WTC11 (cell line): ENCODE measurements at regions not wholly inside any gene's neighbourhood (a gene's known extent, or its start where the extent isn't known, plus 50 kb on each side); places are given as distances from the start of the nearest gene placed in this dataset.

ENCODE experiments used
- ATAC-seq: fragments of 200-7000 bp; cut with Tn5 transposase; 2 replicates; pipeline ENCODE4 v1.10.0; 2021; ENCODE audit warnings: mild to moderate bottlenecking, moderate library complexity
- CTCF ChIA-PET: fragments of 300-600 bp; sonication (Branson Sonifier 250); formaldehyde crosslinking; loops from one replicate; lab custom pipeline; 2021; ENCODE audit warnings: antibody characterized with exemption; lab: Charles Lee
- POLR2A ChIA-PET: fragments of 350-600 bp; sonication (Branson Sonifier 250); formaldehyde crosslinking; loops from one replicate; lab custom pipeline; 2021; ENCODE audit warnings: antibody characterized with exemption; lab: Charles Lee
- DNase-seq: peaks from one replicate; pipeline ENCODE4 v3.0.0; 2021; ENCODE audit warnings: low spot score
- H3K27ac Mint-ChIP-seq: 2 replicates; pipeline ENCODE4 v1.8.0; 2021; ENCODE audit warnings: mixed read lengths
- H3K27me3 Mint-ChIP-seq: 2 replicates; pipeline ENCODE4 v1.8.0; 2021; ENCODE audit warnings: low read depth, mild to moderate bottlenecking, moderate library complexity, mixed read lengths
- H3K36me3 Mint-ChIP-seq: 2 replicates; pipeline ENCODE4 v1.8.0; 2021; ENCODE audit warnings: mixed read lengths
- H3K4me1 Mint-ChIP-seq: 2 replicates; pipeline ENCODE4 v1.8.0; 2022; ENCODE audit warnings: mixed read lengths
- H3K4me3 Mint-ChIP-seq: 2 replicates; pipeline ENCODE4 v1.8.0; 2021; ENCODE audit warnings: mild to moderate bottlenecking, moderate library complexity, mixed read lengths
- H3K9me3 Mint-ChIP-seq: 2 replicates; pipeline ENCODE4 v1.8.0; 2021; ENCODE audit warnings: mixed read lengths
- CREB1 ChIP-seq: sonication (generic); formaldehyde crosslinking; IDR thresholded peaks from 2 replicates; pipeline ENCODE4 v1.8.0; 2023; ENCODE audit warnings: mild to moderate bottlenecking, missing genetic modification reagents
- CREM ChIP-seq: sonication (generic); formaldehyde crosslinking; IDR thresholded peaks from 2 replicates; pipeline ENCODE4 v1.8.1; 2022; ENCODE audit warnings: mild to moderate bottlenecking, missing genetic modification reagents, moderate library complexity
- FOXK1 ChIP-seq: sonication (generic); formaldehyde crosslinking; IDR thresholded peaks from 2 replicates; pipeline ENCODE4 v1.8.0; 2022; ENCODE audit warnings: mild to moderate bottlenecking, moderate library complexity, missing genetic modification reagents
- GRHL2 ChIP-seq: fragments of 250-450 bp; sonication (Bioruptor Pico); IDR thresholded peaks from 2 replicates; pipeline ENCODE4 v1.8.0; 2022; ENCODE audit warnings: mild to moderate bottlenecking, moderate library complexity; ENCODE audit not compliant: insufficient replicate concordance, severe bottlenecking
- JUN ChIP-seq: sonication (generic); formaldehyde crosslinking; IDR thresholded peaks from 2 replicates; pipeline ENCODE4 v1.8.0; 2023; ENCODE audit warnings: mild to moderate bottlenecking, missing genetic modification reagents
- NFATC4 ChIP-seq: fragments of 250-450 bp; sonication (Bioruptor Pico); IDR thresholded peaks from 2 replicates; pipeline ENCODE4 v1.9.0; 2021; ENCODE audit warnings: mild to moderate bottlenecking
- NFYB ChIP-seq: sonication (generic); formaldehyde crosslinking; conservative IDR thresholded peaks from 2 replicates; pipeline ENCODE4 v1.8.0; 2022; ENCODE audit warnings: low read depth, missing genetic modification reagents
- OVOL2 ChIP-seq: fragments of 250-450 bp; sonication (Bioruptor Pico); IDR thresholded peaks from 2 replicates; pipeline ENCODE4 v1.9.0; 2021; ENCODE audit warnings: mild to moderate bottlenecking, borderline replicate concordance
- RORB ChIP-seq: fragments of 250-450 bp; sonication (Bioruptor Pico); IDR thresholded peaks from 2 replicates; pipeline ENCODE4 v1.9.0; 2021; ENCODE audit warnings: mild to moderate bottlenecking
- SMAD4 ChIP-seq: sonication (generic); formaldehyde crosslinking; IDR thresholded peaks from 2 replicates; pipeline ENCODE4 v1.8.0; 2022; ENCODE audit warnings: mild to moderate bottlenecking, missing genetic modification reagents
- TCF7 ChIP-seq: sonication (generic); formaldehyde crosslinking; IDR thresholded peaks from 2 replicates; pipeline ENCODE4 v1.8.0; 2022; ENCODE audit warnings: mild to moderate bottlenecking, low read depth, missing genetic modification reagents, moderate library complexity
- ZNF263 ChIP-seq: sonication (generic); formaldehyde crosslinking; IDR thresholded peaks from 2 replicates; pipeline ENCODE4 v1.8.1; 2022; ENCODE audit warnings: low read depth, mild to moderate bottlenecking, moderate library complexity, missing genetic modification reagents
- ZNF671 ChIP-seq: fragments of 250-450 bp; sonication (Bioruptor Pico); IDR thresholded peaks from 2 replicates; pipeline ENCODE4 v1.8.0; 2021; ENCODE audit warnings: mild to moderate bottlenecking
- TF ChIP-seq, protein P1 (sequence below): sonication (generic); formaldehyde crosslinking; IDR thresholded peaks from 2 replicates; pipeline ENCODE4 v1.8.0; 2023; ENCODE audit warnings: missing genetic modification reagents, mild to moderate bottlenecking, borderline replicate concordance
- TF ChIP-seq, protein P2 (sequence below): sonication (generic); formaldehyde crosslinking; IDR thresholded peaks from 2 replicates; pipeline ENCODE4 v1.8.0; 2022; ENCODE audit warnings: mild to moderate bottlenecking, missing genetic modification reagents
- TF ChIP-seq, protein P3 (sequence below): sonication (generic); formaldehyde crosslinking; IDR thresholded peaks from 2 replicates; pipeline ENCODE4 v1.8.0; 2023; ENCODE audit warnings: mild to moderate bottlenecking, missing genetic modification reagents
- TF ChIP-seq, protein P4 (sequence below): sonication (generic); formaldehyde crosslinking; IDR thresholded peaks from 2 replicates; pipeline ENCODE4 v1.8.1; 2023; ENCODE audit warnings: mild to moderate bottlenecking, missing genetic modification reagents
- TF ChIP-seq, protein P5 (sequence below): sonication (generic); formaldehyde crosslinking; IDR thresholded peaks from 2 replicates; pipeline ENCODE4 v1.8.1; 2022; ENCODE audit warnings: low read depth, missing genetic modification reagents, borderline replicate concordance

DNA sequence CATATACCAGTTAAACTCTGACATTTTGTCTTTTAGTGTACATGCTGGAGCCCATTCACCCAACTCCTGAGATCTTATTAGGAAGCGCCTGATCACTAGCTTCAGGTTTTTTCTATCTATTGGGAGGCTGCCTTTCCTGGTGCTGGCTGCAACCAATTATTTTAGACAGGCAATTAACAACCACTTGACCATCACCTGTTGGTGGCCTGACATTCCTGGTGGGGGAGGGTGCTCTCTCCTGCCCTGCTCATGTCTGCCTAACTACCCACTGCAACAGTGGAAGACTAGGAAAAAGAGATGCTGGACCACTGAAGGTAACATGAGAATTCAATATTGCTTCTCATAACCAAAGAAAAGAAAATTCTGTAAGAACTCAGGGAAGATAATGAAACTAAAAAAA, 190.3 kb upstream of the GRM3 start:
- Mint-ChIP-seq H3K36me3 (no peaks in the 10 kb centered on the region), H3K27ac (no peak overlapping the region), H3K4me3 (no peak overlapping the region), H3K4me1 (peaks cover 27% of the 10 kb centered on the region), H3K27me3 (no peaks in the 10 kb centered on the region), H3K9me3 (no peaks in the 10 kb centered on the region)
- DNase-seq = no peak
- ChIA-PET POLR2A (no interaction called here), CTCF (interaction anchor here (1.5 kb wide), 1 partner anchor 16 kb away, joined by 5 read pairs; no protein-coding TSS in a partner anchor)
- TF ChIP-seq CREM (CRISPR knock-in tag) (no peak), JUN (CRISPR knock-in tag) (no peak), TCF7 (CRISPR knock-in tag) (no peak), ZNF671 (CRISPR knock-in tag) (no peak), NFYB (CRISPR knock-in tag) (no peak), ZNF263 (no peak), GRHL2 (CRISPR knock-in tag) (no peak), CREB1 (CRISPR knock-in tag) (no peak), OVOL2 (CRISPR knock-in tag) (no peak)
- TF ChIP-seq, protein P1, sequence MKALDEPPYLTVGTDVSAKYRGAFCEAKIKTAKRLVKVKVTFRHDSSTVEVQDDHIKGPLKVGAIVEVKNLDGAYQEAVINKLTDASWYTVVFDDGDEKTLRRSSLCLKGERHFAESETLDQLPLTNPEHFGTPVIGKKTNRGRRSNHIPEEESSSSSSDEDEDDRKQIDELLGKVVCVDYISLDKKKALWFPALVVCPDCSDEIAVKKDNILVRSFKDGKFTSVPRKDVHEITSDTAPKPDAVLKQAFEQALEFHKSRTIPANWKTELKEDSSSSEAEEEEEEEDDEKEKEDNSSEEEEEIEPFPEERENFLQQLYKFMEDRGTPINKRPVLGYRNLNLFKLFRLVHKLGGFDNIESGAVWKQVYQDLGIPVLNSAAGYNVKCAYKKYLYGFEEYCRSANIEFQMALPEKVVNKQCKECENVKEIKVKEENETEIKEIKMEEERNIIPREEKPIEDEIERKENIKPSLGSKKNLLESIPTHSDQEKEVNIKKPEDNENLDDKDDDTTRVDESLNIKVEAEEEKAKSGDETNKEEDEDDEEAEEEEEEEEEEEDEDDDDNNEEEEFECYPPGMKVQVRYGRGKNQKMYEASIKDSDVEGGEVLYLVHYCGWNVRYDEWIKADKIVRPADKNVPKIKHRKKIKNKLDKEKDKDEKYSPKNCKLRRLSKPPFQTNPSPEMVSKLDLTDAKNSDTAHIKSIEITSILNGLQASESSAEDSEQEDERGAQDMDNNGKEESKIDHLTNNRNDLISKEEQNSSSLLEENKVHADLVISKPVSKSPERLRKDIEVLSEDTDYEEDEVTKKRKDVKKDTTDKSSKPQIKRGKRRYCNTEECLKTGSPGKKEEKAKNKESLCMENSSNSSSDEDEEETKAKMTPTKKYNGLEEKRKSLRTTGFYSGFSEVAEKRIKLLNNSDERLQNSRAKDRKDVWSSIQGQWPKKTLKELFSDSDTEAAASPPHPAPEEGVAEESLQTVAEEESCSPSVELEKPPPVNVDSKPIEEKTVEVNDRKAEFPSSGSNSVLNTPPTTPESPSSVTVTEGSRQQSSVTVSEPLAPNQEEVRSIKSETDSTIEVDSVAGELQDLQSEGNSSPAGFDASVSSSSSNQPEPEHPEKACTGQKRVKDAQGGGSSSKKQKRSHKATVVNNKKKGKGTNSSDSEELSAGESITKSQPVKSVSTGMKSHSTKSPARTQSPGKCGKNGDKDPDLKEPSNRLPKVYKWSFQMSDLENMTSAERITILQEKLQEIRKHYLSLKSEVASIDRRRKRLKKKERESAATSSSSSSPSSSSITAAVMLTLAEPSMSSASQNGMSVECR (CRISPR knock-in tag) = no peak
- TF ChIP-seq, protein P2, sequence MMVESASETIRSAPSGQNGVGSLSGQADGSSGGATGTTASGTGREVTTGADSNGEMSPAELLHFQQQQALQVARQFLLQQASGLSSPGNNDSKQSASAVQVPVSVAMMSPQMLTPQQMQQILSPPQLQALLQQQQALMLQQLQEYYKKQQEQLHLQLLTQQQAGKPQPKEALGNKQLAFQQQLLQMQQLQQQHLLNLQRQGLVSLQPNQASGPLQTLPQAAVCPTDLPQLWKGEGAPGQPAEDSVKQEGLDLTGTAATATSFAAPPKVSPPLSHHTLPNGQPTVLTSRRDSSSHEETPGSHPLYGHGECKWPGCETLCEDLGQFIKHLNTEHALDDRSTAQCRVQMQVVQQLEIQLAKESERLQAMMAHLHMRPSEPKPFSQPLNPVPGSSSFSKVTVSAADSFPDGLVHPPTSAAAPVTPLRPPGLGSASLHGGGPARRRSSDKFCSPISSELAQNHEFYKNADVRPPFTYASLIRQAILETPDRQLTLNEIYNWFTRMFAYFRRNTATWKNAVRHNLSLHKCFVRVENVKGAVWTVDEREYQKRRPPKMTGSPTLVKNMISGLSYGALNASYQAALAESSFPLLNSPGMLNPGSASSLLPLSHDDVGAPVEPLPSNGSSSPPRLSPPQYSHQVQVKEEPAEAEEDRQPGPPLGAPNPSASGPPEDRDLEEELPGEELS (CRISPR knock-in tag) = no peak
- peak; percentile 53; the same call in 1 of the 2 replicates for ATAC-seq

DNA sequence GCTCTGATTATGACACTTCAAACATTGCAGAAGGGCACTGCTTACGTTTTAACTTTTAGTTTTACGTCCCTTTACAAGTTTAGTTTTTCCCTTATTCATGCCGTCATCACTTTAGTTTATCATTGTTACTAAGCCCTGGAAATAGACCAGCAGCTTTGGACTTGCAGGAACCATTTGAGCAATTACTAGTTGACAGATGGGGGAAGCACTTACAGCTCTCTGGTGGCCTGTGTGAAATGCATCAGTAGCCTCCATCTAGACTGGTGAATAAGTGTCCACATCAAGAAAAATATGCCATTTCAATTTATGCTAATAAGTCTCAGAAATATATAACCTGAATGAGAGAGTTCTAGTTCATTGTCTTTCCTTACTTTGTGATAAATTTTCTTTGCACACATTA, 194.9 kb upstream of the GRM3 start:
- Mint-ChIP-seq H3K9me3 (no peaks in the 10 kb centered on the region), H3K4me3 (no peak overlapping the region), H3K4me1 (peaks cover 10% of the 10 kb centered on the region), H3K27ac (no peak overlapping the region), H3K27me3 (no peaks in the 10 kb centered on the region; the same call in 1 of the 2 replicates), H3K36me3 (no peaks in the 10 kb centered on the region)
- ATAC-seq = no peak
- POLR2A ChIA-PET = no interaction called here
- DNase-seq = no peak
- CTCF ChIA-PET = no interaction called here
- TF ChIP-seq, protein P3, sequence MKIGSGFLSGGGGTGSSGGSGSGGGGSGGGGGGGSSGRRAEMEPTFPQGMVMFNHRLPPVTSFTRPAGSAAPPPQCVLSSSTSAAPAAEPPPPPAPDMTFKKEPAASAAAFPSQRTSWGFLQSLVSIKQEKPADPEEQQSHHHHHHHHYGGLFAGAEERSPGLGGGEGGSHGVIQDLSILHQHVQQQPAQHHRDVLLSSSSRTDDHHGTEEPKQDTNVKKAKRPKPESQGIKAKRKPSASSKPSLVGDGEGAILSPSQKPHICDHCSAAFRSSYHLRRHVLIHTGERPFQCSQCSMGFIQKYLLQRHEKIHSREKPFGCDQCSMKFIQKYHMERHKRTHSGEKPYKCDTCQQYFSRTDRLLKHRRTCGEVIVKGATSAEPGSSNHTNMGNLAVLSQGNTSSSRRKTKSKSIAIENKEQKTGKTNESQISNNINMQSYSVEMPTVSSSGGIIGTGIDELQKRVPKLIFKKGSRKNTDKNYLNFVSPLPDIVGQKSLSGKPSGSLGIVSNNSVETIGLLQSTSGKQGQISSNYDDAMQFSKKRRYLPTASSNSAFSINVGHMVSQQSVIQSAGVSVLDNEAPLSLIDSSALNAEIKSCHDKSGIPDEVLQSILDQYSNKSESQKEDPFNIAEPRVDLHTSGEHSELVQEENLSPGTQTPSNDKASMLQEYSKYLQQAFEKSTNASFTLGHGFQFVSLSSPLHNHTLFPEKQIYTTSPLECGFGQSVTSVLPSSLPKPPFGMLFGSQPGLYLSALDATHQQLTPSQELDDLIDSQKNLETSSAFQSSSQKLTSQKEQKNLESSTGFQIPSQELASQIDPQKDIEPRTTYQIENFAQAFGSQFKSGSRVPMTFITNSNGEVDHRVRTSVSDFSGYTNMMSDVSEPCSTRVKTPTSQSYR (CRISPR knock-in tag) = no peak
- no peak for TF ChIP-seq SMAD4 (CRISPR knock-in tag)
- TF ChIP-seq, protein P1 (CRISPR knock-in tag) = no peak
- TF ChIP-seq, protein P4, sequence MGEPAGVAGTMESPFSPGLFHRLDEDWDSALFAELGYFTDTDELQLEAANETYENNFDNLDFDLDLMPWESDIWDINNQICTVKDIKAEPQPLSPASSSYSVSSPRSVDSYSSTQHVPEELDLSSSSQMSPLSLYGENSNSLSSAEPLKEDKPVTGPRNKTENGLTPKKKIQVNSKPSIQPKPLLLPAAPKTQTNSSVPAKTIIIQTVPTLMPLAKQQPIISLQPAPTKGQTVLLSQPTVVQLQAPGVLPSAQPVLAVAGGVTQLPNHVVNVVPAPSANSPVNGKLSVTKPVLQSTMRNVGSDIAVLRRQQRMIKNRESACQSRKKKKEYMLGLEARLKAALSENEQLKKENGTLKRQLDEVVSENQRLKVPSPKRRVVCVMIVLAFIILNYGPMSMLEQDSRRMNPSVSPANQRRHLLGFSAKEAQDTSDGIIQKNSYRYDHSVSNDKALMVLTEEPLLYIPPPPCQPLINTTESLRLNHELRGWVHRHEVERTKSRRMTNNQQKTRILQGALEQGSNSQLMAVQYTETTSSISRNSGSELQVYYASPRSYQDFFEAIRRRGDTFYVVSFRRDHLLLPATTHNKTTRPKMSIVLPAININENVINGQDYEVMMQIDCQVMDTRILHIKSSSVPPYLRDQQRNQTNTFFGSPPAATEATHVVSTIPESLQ = no peak
- TF ChIP-seq FOXK1 (CRISPR knock-in tag) = no peak
- TF ChIP-seq NFATC4 (CRISPR knock-in tag) = no peak
- TF ChIP-seq, protein P5, sequence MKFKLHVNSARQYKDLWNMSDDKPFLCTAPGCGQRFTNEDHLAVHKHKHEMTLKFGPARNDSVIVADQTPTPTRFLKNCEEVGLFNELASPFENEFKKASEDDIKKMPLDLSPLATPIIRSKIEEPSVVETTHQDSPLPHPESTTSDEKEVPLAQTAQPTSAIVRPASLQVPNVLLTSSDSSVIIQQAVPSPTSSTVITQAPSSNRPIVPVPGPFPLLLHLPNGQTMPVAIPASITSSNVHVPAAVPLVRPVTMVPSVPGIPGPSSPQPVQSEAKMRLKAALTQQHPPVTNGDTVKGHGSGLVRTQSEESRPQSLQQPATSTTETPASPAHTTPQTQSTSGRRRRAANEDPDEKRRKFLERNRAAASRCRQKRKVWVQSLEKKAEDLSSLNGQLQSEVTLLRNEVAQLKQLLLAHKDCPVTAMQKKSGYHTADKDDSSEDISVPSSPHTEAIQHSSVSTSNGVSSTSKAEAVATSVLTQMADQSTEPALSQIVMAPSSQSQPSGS (CRISPR knock-in tag) = no peak
- TF ChIP-seq RORB = no peak
- no peak for TF ChIP-seq JUN (CRISPR knock-in tag)
- no peak for TF ChIP-seq ZNF263
